PC-9 (cell line): ENCODE measurements at regions not wholly inside any gene's neighbourhood (a gene's known extent, or its start where the extent isn't known, plus 50 kb on each side); places are given as distances from the start of the nearest gene placed in this dataset.

Experiments
- BruUV-seq: library from RNA; stranded (reverse); fragments of 400-500 nt; replicated peaks from 2 replicates; lab custom pipeline; 2021; lab: Mats Ljungman, UMichigan
- CTCF ChIA-PET: fragments of 300-600 bp; sonication (Branson Sonifier 250); formaldehyde crosslinking; loops from one replicate; lab custom pipeline; 2022; ENCODE audit warnings: antibody characterized with exemption; lab: Charles Lee
- POLR2A ChIA-PET: fragments of 300-600 bp; sonication (Branson Sonifier 250); formaldehyde crosslinking; loops from one replicate; lab custom pipeline; 2022; ENCODE audit warnings: antibody characterized with exemption; ENCODE audit not compliant: unreplicated experiment; lab: Charles Lee
- DNase-seq, 2 experiments: peaks; one replicate each; pipeline versions ENCODE4 v3.0.0 to v3.0.0-alpha.2; 2015 to 2022; ENCODE audit warnings: mixed read lengths in 1 of 2
- H2AFZ ChIP-seq: fragments of 200-600 bp; sonication (generic); 2 replicates; pipeline ENCODE4 v1.8.1; 2017; ENCODE audit warnings: antibody characterized with exemption
- H3F3A ChIP-seq: fragments of 200-600 bp; sonication (generic); 2 replicates; pipeline ENCODE4 v1.8.1; 2017; ENCODE audit warnings: antibody characterized with exemption, mild to moderate bottlenecking, low read depth; ENCODE audit not compliant: insufficient read depth
- H3K27ac ChIP-seq: fragments of 200-600 bp; sonication (generic); 2 replicates; pipeline ENCODE4 v1.6.1; 2016; ENCODE audit warnings: mixed run types
- H3K27me3 ChIP-seq: fragments of 200-600 bp; sonication (generic); 2 replicates; pipeline ENCODE4 v1.6.1; 2016; ENCODE audit warnings: low read depth, mixed run types; ENCODE audit not compliant: insufficient read depth
- H3K36me3 ChIP-seq: fragments of 200-600 bp; sonication (generic); 2 replicates; pipeline ENCODE4 v1.6.1; 2016; ENCODE audit warnings: low read depth, mixed run types
- H3K4me1 ChIP-seq: fragments of 200-600 bp; sonication (generic); replicated peaks from 2 replicates; pipeline ENCODE4 v1.6.1; 2016; ENCODE audit warnings: mixed run types; ENCODE audit not compliant: insufficient read depth
- H3K4me2 ChIP-seq: fragments of 200-600 bp; sonication (generic); 2 replicates; pipeline ENCODE4 v1.6.1; 2017; ENCODE audit warnings: mixed run types
- H3K4me3 ChIP-seq: fragments of 200-600 bp; sonication (generic); 2 replicates; pipeline ENCODE4 v1.6.1; 2016; ENCODE audit warnings: mixed run types
- H3K79me2 ChIP-seq: fragments of 200-600 bp; sonication (generic); 2 replicates; pipeline ENCODE4 v1.6.1; 2017; ENCODE audit warnings: low read depth, mixed run types
- H3K9me2 ChIP-seq: fragments of 200-600 bp; sonication (generic); 2 replicates; pipeline ENCODE4 v1.8.1; 2017; ENCODE audit warnings: mild to moderate bottlenecking; ENCODE audit not compliant: insufficient read depth
- H3K9me3 ChIP-seq: fragments of 200-600 bp; sonication (generic); 2 replicates; pipeline ENCODE4 v1.8.1; 2016; ENCODE audit warnings: low read depth; ENCODE audit not compliant: insufficient read depth
- H4K20me1 ChIP-seq: fragments of 200-600 bp; sonication (generic); 2 replicates; pipeline ENCODE4 v1.8.1; 2017; ENCODE audit not compliant: insufficient read depth
- EZH2 ChIP-seq: fragments of 200-600 bp; sonication (generic); IDR thresholded peaks from 2 replicates; pipeline ENCODE4 v1.8.0; 2017; ENCODE audit warnings: antibody characterized with exemption, low read depth
- intact Hi-C: fragments of 100-400 bp; cut with micrococcal nuclease; formaldehyde crosslinking; loops from one replicate; pipeline ENCODE4 v1.10.0; 2022; ENCODE audit not compliant: unreplicated experiment
- TF ChIP-seq, protein P1 (sequence below): fragments of 200-600 bp; sonication (generic); conservative IDR thresholded peaks from 2 replicates; pipeline ENCODE4 v1.6.1; 2017; ENCODE audit warnings: mixed run types, antibody characterized with exemption, mild to moderate bottlenecking, moderate library complexity

DNA sequence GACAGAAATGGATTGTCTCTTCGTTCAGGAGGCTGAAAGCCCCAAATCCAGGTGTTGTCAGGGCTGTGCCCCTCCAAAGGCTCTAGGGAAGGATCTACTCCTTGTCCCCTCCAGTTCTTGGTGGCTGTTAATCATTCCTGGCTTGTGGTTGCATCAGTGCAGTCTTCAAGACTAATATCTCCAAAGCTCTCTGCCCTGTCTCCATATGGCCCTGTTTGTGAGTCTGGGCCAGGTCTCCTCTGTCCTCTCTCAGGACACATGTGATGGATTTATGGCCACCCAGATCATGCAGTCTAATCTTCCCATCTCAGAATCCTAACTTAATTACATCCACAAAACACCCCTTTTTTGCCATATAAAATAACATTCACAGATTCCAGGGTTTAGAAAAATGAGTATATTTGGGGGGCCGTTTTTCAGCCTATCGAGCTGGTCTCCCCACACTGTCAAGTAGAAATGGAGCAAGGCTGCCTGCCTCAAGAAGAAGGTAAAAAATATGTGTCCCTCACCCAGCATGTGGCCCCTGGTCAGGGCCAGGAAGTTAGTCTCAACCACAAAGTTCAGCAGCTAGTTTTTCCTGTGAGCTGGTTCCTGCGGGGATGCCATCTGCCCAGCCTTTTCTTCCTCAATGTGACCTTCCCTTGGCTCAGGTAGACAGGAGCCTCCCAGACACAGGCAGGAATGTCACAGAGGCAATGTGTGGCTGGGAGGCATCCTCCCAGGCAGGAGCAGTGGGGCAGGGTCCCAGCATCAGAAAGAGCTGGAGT is 509.4 kb downstream of the IRX1 start:
- H3K27ac ChIP-seq = no peak overlapping the region
- H3K36me3 ChIP-seq = no peaks in the 10 kb centered on the region
- TF ChIP-seq EZH2 = no peak
- TF ChIP-seq, protein P1, sequence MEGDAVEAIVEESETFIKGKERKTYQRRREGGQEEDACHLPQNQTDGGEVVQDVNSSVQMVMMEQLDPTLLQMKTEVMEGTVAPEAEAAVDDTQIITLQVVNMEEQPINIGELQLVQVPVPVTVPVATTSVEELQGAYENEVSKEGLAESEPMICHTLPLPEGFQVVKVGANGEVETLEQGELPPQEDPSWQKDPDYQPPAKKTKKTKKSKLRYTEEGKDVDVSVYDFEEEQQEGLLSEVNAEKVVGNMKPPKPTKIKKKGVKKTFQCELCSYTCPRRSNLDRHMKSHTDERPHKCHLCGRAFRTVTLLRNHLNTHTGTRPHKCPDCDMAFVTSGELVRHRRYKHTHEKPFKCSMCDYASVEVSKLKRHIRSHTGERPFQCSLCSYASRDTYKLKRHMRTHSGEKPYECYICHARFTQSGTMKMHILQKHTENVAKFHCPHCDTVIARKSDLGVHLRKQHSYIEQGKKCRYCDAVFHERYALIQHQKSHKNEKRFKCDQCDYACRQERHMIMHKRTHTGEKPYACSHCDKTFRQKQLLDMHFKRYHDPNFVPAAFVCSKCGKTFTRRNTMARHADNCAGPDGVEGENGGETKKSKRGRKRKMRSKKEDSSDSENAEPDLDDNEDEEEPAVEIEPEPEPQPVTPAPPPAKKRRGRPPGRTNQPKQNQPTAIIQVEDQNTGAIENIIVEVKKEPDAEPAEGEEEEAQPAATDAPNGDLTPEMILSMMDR = no peak
- no peaks in the 10 kb centered on the region for H3K4me1 ChIP-seq
- BruUV-seq = no TSS peak
- no peak overlapping the region for H3K4me2 ChIP-seq
- peaks cover 42% of the 10 kb centered on the region for H3K27me3 ChIP-seq
- DNase-seq = no peak
- no peaks in the 10 kb centered on the region for H3K9me2 ChIP-seq
- no peaks in the 10 kb centered on the region for H3K9me3 ChIP-seq
- H2AFZ ChIP-seq = no peak overlapping the region
- POLR2A ChIA-PET = no interaction called here
- H3K4me3 ChIP-seq = no peak overlapping the region
- no peaks in the 10 kb centered on the region for H3F3A ChIP-seq
- no peaks in the 10 kb centered on the region for H3K79me2 ChIP-seq
- no peaks in the 10 kb centered on the region; the same call in 1 of the 2 replicates for H4K20me1 ChIP-seq
- CTCF ChIA-PET = no interaction called here
- intact Hi-C loops = no loop called here

DNA sequence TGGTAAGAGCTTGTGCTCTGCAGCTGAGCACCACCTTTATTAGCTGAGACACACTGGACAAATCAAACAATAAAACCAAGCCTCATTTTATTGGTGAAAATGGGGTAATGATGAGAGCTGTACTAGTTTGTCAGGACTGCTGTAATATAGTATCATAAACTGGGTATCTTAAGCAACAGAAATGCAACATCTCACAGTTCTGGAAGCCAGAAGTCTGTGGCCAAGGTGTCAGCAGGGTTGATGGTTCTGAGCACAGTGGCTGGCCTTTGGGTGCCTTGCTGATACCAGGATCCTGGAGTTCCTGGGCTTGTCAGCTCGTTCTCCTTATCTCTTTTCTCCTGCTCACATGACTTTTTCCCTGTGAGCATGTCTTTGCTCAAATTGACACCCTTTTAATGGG is 513.1 kb downstream of the IRX1 start:
- no peaks in the 10 kb centered on the region for H3K36me3 ChIP-seq
- TF ChIP-seq EZH2 = no peak
- POLR2A ChIA-PET = no interaction called here

DNA sequence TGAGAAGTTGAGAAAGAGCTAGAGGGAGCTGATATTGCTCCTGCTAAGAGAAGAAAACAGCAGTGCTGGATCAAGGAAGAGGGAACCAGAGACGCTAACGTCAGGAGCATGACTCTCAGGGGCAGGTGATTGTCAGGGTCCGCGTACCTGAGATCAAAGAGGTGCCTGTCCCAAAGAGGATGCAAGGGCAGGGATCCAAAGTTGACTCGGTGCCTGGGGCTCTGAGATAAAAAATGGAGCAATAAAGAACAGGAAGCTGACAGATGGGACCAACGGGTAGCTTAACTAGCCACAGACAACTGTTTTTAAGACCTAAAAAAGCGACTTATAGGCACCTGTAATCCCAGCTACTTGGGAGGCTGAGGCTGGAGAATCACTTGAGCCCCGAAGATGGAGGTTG is 517.8 kb downstream of the IRX1 start:
- H3K4me3 ChIP-seq = no peak overlapping the region
- no TSS peak for BruUV-seq
- H3K36me3 ChIP-seq = no peaks in the 10 kb centered on the region
- H3K4me2 ChIP-seq = no peak overlapping the region
- H3F3A ChIP-seq = no peaks in the 10 kb centered on the region
- H3K27me3 ChIP-seq = peaks cover 39% of the 10 kb centered on the region
- H2AFZ ChIP-seq = no peak overlapping the region
- ChIA-PET POLR2A (no interaction called here), CTCF (no interaction called here)
- H3K27ac ChIP-seq = no peak overlapping the region
- no peaks in the 10 kb centered on the region for H4K20me1 ChIP-seq
- no peaks in the 10 kb centered on the region for H3K4me1 ChIP-seq
- intact Hi-C loops = no loop called here
- no peak for DNase-seq
- H3K9me3 ChIP-seq = no peaks in the 10 kb centered on the region
- TF ChIP-seq EZH2 = no peak
- TF ChIP-seq, protein P1 = no peak
- H3K79me2 ChIP-seq = no peaks in the 10 kb centered on the region
- H3K9me2 ChIP-seq = no peaks in the 10 kb centered on the region

More for the DNA sequence above, 513.1 kb downstream of the IRX1 start:
- DNase-seq = no peak
- Histone ChIP-seq H3K9me3 (no peaks in the 10 kb centered on the region), H3K4me1 (no peaks in the 10 kb centered on the region), H3K4me3 (no peak overlapping the region), H4K20me1 (no peaks in the 10 kb centered on the region; the same call in 1 of the 2 replicates), H3K4me2 (no peak overlapping the region), H3F3A (no peaks in the 10 kb centered on the region), H3K27ac (no peak overlapping the region), H2AFZ (no peak overlapping the region), H3K79me2 (no peaks in the 10 kb centered on the region), H3K9me2 (no peaks in the 10 kb centered on the region), H3K27me3 (peaks cover 19% of the 10 kb centered on the region)
- no TSS peak for BruUV-seq
- intact Hi-C loops = no loop called here
- CTCF ChIA-PET = no interaction called here

DNA sequence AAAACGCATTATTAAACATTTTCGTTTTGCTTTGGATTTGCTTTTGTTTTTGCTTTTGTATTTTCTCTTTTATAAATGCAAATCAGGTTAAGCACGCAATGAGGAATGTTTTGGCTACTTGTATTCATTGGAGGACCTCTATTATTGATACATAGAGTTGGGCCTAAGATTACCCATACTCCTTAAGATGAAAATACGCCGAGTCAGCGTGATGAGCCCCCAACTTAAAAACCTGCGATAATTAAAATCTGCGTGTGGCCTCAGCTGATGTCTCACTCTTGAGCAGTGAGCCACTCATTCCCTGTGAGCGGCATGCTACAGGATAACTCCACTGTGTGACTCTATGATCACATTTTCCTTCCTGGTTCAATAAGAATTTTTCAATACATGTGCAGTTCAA is 518.3 kb downstream of the IRX1 start:
- H3K27ac ChIP-seq = no peak overlapping the region
- TF ChIP-seq, protein P1 = no peak
- no TSS peak for BruUV-seq
- DNase-seq = no peak
- no peaks in the 10 kb centered on the region for H3K9me3 ChIP-seq
- H3K4me2 ChIP-seq = no peak overlapping the region
- H2AFZ ChIP-seq = no peak overlapping the region
- intact Hi-C loops = no loop called here
- no peaks in the 10 kb centered on the region for H3K9me2 ChIP-seq
- peaks cover 39% of the 10 kb centered on the region for H3K27me3 ChIP-seq
- H3K79me2 ChIP-seq = no peaks in the 10 kb centered on the region
- no peaks in the 10 kb centered on the region for H3F3A ChIP-seq
- no peaks in the 10 kb centered on the region for H4K20me1 ChIP-seq
- H3K4me3 ChIP-seq = no peak overlapping the region
- H3K36me3 ChIP-seq = no peaks in the 10 kb centered on the region
- POLR2A ChIA-PET = no interaction called here
- CTCF ChIA-PET = no interaction called here
- H3K4me1 ChIP-seq = no peaks in the 10 kb centered on the region
